B cell (primary cell): ENCODE measurements at regions not wholly inside any gene's neighbourhood (a gene's known extent, or its start where the extent isn't known, plus 50 kb on each side); places are given as distances from the start of the nearest gene placed in this dataset.

Source experiments
- ATAC-seq: fragments of 200-7000 bp; cut with Tn5 transposase; one replicate; pipeline ENCODE4 v1.10.0; 2021; ENCODE audit warnings: low read depth, mild to moderate bottlenecking, moderate number of reproducible peaks, moderate library complexity
- CTCF ChIA-PET: fragments of 350-600 bp; sonication (Branson Sonifier 250); formaldehyde crosslinking; loops from one replicate; lab custom pipeline; 2021; ENCODE audit warnings: antibody characterized with exemption, inconsistent platforms; lab: Charles Lee
- POLR2A ChIA-PET: fragments of 350-600 bp; sonication (Branson Sonifier 250); formaldehyde crosslinking; loops from one replicate; lab custom pipeline; 2021; ENCODE audit warnings: antibody characterized with exemption; lab: Charles Lee
- DNase-seq: peaks from one replicate; pipeline ENCODE4 v3.0.0; 2013
- H2AFZ ChIP-seq: 2 replicates; pipeline ENCODE4 v1.6.1; 2012; ENCODE audit warnings: mild to moderate bottlenecking, low read depth, low read length; ENCODE audit not compliant: insufficient read depth, poor library complexity, severe bottlenecking
- H3K27ac ChIP-seq, 2 donors: 1 replicate in 1 of 2; 2 replicates in 1 of 2; pipeline ENCODE4 v1.5.1; 2012 to 2013; ENCODE audit warnings: low read length in 2 of 2, mild to moderate bottlenecking in 2 of 2, moderate library complexity in 1 of 2
- H3K27me3 ChIP-seq, 4 experiments: fragments of 200-600 bp in 1 of 4; sonication (generic) in 1 of 4; replicated peaks in 1 of 4; 1 replicate in 2 of 4; 2 replicates in 2 of 4; pipeline versions ENCODE4 v1.6.1 to v1.7.0; 2013 to 2016; ENCODE audit warnings: low read length in 3 of 4, mild to moderate bottlenecking in 2 of 4, mixed read lengths in 1 of 4, moderate library complexity in 1 of 4; ENCODE audit not compliant: insufficient read depth in 4 of 4, control insufficient read depth in 3 of 4; ENCODE audit errors: control extremely low read depth in 1 of 4
- H3K36me3 ChIP-seq, 2 experiments: replicated peaks in 1 of 2; 1 replicate in 1 of 2; 2 replicates in 1 of 2; pipeline versions ENCODE4 v1.6.1 to v1.7.1; 2013; ENCODE audit warnings: low read length in 1 of 2; ENCODE audit not compliant: insufficient read depth in 2 of 2, control insufficient read depth in 1 of 2; ENCODE audit errors: control extremely low read depth in 1 of 2, extremely low read depth in 1 of 2
- H3K4me1 ChIP-seq, 2 donors: fragments of 200-600 bp in 1 of 2; sonication (generic) in 1 of 2; 1 replicate in 1 of 2; 2 replicates in 1 of 2; pipeline versions ENCODE4 v1.5.1 to v1.6.1; 2013 to 2017; ENCODE audit warnings: low read length in 2 of 2; ENCODE audit not compliant: control insufficient read depth in 2 of 2, insufficient read depth in 2 of 2
- H3K4me2 ChIP-seq: replicated peaks from 2 replicates; pipeline ENCODE3; 2012; ENCODE audit warnings: mild to moderate bottlenecking, low read depth, low read length; ENCODE audit not compliant: poor library complexity, severe bottlenecking
- H3K4me3 ChIP-seq, 5 experiments: fragments of 200-600 bp in 1 of 5; sonication (generic) in 1 of 5; 1 replicate in 3 of 5; 2 replicates in 2 of 5; pipeline versions ENCODE4 v1.5.1 to v1.7.0; 2011 to 2016; ENCODE audit warnings: low read length in 4 of 5, mild to moderate bottlenecking in 4 of 5, low read depth in 2 of 5, control low read depth in 1 of 5, moderate library complexity in 1 of 5; ENCODE audit not compliant: insufficient read depth in 1 of 5; ENCODE audit errors: control extremely low read depth in 1 of 5, extremely low read depth in 1 of 5
- H3K79me2 ChIP-seq: fragments of 200-600 bp; sonication (generic); one replicate; pipeline ENCODE4 v1.6.0; 2016; ENCODE audit warnings: low read length; ENCODE audit not compliant: control insufficient read depth, insufficient read depth
- H3K9ac ChIP-seq: fragments of 200-600 bp; sonication (generic); 2 replicates; pipeline ENCODE4 v1.6.1; 2017; ENCODE audit warnings: mild to moderate bottlenecking, low read length, moderate library complexity
- H3K9me3 ChIP-seq, 3 donors: one replicate each; pipeline versions ENCODE4 v1.6.1 to v1.7.1; 2013; ENCODE audit warnings: low read length in 2 of 3; ENCODE audit not compliant: control insufficient read depth in 2 of 3, insufficient read depth in 1 of 3; ENCODE audit errors: control extremely low read depth in 1 of 3
- H4K20me1 ChIP-seq: 2 replicates; pipeline ENCODE4 v1.6.0; 2012; ENCODE audit warnings: mild to moderate bottlenecking, low read length; ENCODE audit not compliant: insufficient read depth, control insufficient read depth, poor library complexity, severe bottlenecking
- H3K27ac Mint-ChIP-seq: one replicate; pipeline ENCODE4 v1.8.0; 2021; ENCODE audit warnings: mixed read lengths
- H3K27me3 Mint-ChIP-seq: one replicate; pipeline ENCODE4 v1.8.0; 2021; ENCODE audit warnings: mixed read lengths
- H3K4me1 Mint-ChIP-seq: one replicate; pipeline ENCODE4 v1.8.0; 2021; ENCODE audit warnings: mixed read lengths
- H3K4me3 Mint-ChIP-seq: one replicate; pipeline ENCODE4 v1.8.0; 2021; ENCODE audit warnings: mixed read lengths
- H3K9me3 Mint-ChIP-seq: one replicate; pipeline ENCODE4 v1.8.0; 2022; ENCODE audit warnings: mixed read lengths; ENCODE audit not compliant: insufficient read depth
- CTCF ChIP-seq: fragments of 200-600 bp; IDR thresholded peaks from one replicate; pipeline ENCODE4 v1.8.0; 2022; ENCODE audit warnings: antibody characterized with exemption, mild to moderate bottlenecking
- EZH2 ChIP-seq: IDR thresholded peaks from 2 replicates; pipeline ENCODE4 v1.6.1; 2012; ENCODE audit warnings: borderline replicate concordance, low read depth, mild to moderate bottlenecking, moderate library complexity, low read length; ENCODE audit not compliant: insufficient read depth, poor library complexity, severe bottlenecking
- WGBS: methylation state at CpG from one replicate; pipeline ENCODE4 v1.1.5; 2013; ENCODE audit warnings: missing lambda C conversion rate; ENCODE audit not compliant: insufficient coverage; 5-methylcytosine and 5-hydroxymethylcytosine counted together
- intact Hi-C: fragments of 100-400 bp; cut with micrococcal nuclease; formaldehyde crosslinking; loops from one replicate; pipeline ENCODE4 v1.10.0; 2022

GRCh38 chr10:32171204-32171603 is 115.0 kb upstream of the KIF5B start:
- Histone ChIP-seq H3K79me2 (no peaks in the 10 kb centered on the region), H3K4me1 (no peaks in the 10 kb centered on the region), H3K9ac (no peak overlapping the region), H2AFZ (no peak overlapping the region), H4K20me1 (no peaks in the 10 kb centered on the region), H3K27me3 (no peaks in the 10 kb centered on the region), H3K9me3 (peaks cover 0 to 9% (median 0%) of the 10 kb centered on the region in 3 donors), H3K27ac (no peak overlapping the region), H3K4me2 (no peak overlapping the region), H3K4me3 (no peak overlapping the region), H3K36me3 (no peaks in the 10 kb centered on the region)
- 83% methylated on average over 2 of the region's 3 CpGs for WGBS
- Mint-ChIP-seq H3K27ac (no peak overlapping the region), H3K27me3 (peaks cover 5% of the 10 kb centered on the region), H3K4me1 (no peaks in the 10 kb centered on the region), H3K9me3 (no peaks in the 10 kb centered on the region), H3K4me3 (no peak overlapping the region)
- no peak for TF ChIP-seq CTCF
- TF ChIP-seq EZH2, result no peak
- ATAC-seq, result no peak
- ChIA-PET POLR2A (no interaction called here), CTCF (no interaction called here)
- intact Hi-C loops, result no loop called here
- DNase-seq, result no peak

GRCh38 chr10:32169556-32169955 is 113.3 kb upstream of the KIF5B start:
- Histone ChIP-seq H3K4me1 (no peaks in the 10 kb centered on the region), H3K27ac (no peak overlapping the region), H3K4me2 (no peak overlapping the region), H3K79me2 (no peaks in the 10 kb centered on the region), H3K4me3 (no peak overlapping the region), H3K9ac (no peak overlapping the region), H3K27me3 (no peaks in the 10 kb centered on the region), H3K36me3 (no peaks in the 10 kb centered on the region), H3K9me3 (peaks cover 0 to 4% (median 0%) of the 10 kb centered on the region in 3 donors), H4K20me1 (no peaks in the 10 kb centered on the region), H2AFZ (no peak overlapping the region)
- ATAC-seq (no peak), DNase-seq (no peak)
- intact Hi-C loops, result no loop called here
- Mint-ChIP-seq H3K9me3 (no peaks in the 10 kb centered on the region), H3K4me3 (no peak overlapping the region), H3K27ac (no peak overlapping the region), H3K4me1 (no peaks in the 10 kb centered on the region), H3K27me3 (peaks cover 11% of the 10 kb centered on the region)
- WGBS, result 49% methylated on average over 5 of the region's 5 CpGs
- TF ChIP-seq EZH2 (no peak), CTCF (no peak)
- ChIA-PET CTCF (no interaction called here), POLR2A (no interaction called here)
